Coronary artery (tissue), 2 donors: ENCODE measurements at regions not wholly inside any gene's neighbourhood (a gene's known extent, or its start where the extent isn't known, plus 50 kb on each side); places are given as distances from the start of the nearest gene placed in this dataset.

Experiments used
- DNase-seq: peaks from one replicate; pipeline ENCODE4 v3.0.0-alpha.2; 2017; ENCODE audit warnings: low spot score
- H3K27ac ChIP-seq, 2 donors: fragments of 200-600 bp; sonication (generic); one replicate each; pipeline ENCODE4 v1.5.1; 2016 to 2019
- H3K4me3 ChIP-seq: fragments of 200-600 bp; sonication (generic); 2 replicates; pipeline ENCODE4 v1.5.1; 2016; ENCODE audit warnings: mild to moderate bottlenecking, moderate library complexity
- CTCF ChIP-seq: fragments of 200-600 bp; sonication (generic); IDR thresholded peaks from one replicate; pipeline ENCODE4 v1.5.1; 2019; ENCODE audit warnings: antibody characterized with exemption

DNA sequence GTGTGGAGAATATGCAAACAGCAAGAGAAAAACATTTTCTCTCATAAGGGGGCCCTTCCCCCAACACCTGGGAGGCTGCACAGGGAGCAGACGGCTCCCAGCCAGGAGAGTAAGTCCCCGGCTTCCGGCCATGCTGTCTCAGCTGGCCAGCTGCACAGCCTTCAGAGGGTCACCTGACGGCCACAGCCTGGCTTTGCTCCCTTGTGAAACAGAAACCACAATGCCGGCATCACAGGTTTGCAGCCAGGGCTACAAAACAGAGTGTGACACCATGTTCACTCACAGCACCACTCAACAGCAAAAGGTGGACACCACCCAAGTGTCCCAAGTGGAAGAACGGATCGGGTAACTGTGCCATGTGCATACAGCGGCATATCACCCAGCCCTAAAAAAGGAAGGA is 86.9 kb upstream of the GPC1 start:
- Histone ChIP-seq H3K4me3 (no peak overlapping the region), H3K27ac (no peak overlapping the region)
- no peak for DNase-seq
- TF ChIP-seq CTCF: no peak

DNA sequence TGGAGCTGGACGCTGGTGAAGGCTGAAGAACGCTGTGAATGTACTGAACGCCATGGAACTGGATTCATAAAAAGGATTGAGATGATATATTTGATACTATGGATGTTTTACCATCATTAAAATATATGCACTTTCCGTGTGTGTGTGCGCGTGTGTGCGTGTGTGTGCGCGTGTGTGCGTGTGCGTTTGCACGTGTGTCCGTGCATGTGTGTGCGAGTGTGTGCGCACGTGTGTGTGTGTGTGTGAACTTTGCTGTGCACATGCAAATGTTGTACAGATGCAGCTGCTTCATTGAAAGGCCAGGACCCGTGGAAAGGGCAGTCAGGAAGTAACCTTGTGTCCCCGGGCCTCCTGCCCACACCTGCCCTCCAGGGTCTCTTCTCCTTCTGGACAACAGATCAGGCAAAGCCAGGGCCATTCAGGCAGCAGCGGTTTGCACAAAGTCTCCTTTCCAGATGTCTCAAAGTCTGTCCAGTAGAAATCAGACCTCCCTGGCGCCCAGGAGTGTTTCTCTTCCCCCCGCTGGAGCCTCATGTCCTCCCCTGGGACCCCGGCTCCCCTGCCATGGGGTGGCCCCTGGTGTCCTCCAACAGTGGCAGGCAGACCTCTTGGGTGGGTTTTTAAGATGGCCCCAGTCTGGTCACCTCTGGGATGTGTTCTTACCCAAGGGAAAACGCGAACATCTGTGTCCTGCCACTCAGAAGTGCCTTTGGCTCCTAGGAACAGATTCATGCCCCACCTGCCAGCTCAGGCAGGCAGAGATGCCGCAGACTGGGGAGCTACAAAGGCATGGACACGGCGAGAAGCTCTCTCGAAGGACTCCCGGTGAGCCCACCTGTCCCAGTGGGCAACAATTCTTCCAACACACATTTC is 86.1 kb upstream of the GPC1 start:
- Histone ChIP-seq H3K27ac (no peak overlapping the region), H3K4me3 (no peak overlapping the region)
- DNase-seq: no peak
- no peak for TF ChIP-seq CTCF

DNA sequence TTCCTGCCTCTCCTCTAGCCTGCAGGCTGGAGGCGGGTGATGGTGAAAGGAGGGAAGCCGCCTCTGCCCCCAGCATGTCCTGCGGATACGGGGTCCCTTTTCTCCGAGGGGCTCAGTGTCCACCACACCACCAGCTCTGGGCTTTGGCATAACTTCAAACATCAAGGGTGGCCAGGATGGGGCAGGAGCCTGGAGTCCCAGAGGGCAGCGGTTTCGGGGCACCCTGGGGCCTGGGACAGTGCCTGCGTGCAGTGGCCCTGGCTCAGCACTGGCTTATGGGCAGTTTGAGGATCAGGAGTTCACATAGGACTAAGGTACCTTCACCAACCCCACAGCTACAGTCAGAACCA is 85.5 kb upstream of the GPC1 start:
- TF ChIP-seq CTCF: no peak
- no peak for DNase-seq
- H3K4me3 ChIP-seq: no peak overlapping the region
- no peak overlapping the region for H3K27ac ChIP-seq

DNA sequence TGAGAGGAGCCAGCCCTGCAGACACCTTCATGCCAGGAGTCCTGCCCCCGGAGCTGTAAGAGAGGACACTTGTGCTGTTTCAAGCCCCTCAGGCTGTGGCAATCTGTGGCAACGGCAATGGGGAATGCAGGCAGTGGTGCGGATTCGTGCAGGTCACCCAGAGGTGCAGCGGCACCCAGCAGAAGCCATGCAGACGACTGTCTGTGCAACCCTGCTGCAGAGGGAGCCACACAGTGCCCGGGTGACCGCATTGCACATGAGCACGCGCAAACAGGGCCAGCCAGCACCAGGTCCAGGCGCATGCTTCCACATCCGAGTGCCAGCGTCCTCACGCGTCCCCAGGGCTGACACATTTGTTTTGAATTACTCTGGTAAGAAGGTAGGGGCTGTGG is 84.8 kb upstream of the GPC1 start:
- no peak for DNase-seq
- H3K27ac ChIP-seq: no peak overlapping the region
- no peak for TF ChIP-seq CTCF
- no peak overlapping the region for H3K4me3 ChIP-seq

GRCh38 chr2:240351088-240351741 is 84.2 kb upstream of the GPC1 start:
- DNase-seq: no peak
- H3K4me3 ChIP-seq: no peak overlapping the region
- TF ChIP-seq CTCF: no peak
- no peak overlapping the region for H3K27ac ChIP-seq

DNA sequence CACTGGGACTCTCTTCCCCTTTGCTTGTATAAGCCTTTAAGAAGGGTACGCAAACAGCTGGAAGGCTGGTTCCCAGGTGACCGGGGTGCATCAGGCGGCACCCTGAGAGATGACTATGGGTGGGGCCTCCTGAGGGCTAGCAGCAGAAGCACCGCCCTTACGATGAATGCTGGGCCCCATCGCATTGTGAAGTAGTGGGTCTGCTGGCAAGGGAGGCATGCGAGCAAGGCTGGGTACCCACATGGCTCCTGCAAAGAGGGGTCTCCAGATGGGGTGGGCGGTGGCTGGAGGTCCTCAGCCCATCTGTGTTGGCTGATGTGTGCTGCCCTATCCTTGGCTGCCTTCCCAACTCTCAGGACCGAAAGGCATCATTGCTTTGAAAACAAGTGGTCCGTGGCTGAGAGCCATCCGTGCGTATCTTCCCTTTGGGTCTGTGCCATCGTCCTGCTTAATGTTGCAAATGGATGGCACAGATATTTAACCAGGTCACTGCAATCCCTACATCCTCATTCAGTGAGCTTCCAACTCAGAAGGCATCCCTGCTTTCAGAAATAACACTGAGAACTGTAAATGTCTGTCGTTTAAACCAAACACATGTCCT is 83.5 kb upstream of the GPC1 start:
- no peak for TF ChIP-seq CTCF
- no peak for DNase-seq

More for the DNA sequence above, 83.5 kb upstream of the GPC1 start:
- no peak overlapping the region for H3K27ac ChIP-seq
- no peak overlapping the region for H3K4me3 ChIP-seq
